WI38 (cell line): ENCODE measurements at regions not wholly inside any gene's neighbourhood (a gene's known extent, or its start where the extent isn't known, plus 50 kb on each side); places are given as distances from the start of the nearest gene placed in this dataset.

Experiments
- H3K4me3 ChIP-seq: 2 replicates; pipeline ENCODE4 v1.5.1; 2011; ENCODE audit warnings: low read depth, mild to moderate bottlenecking, control low read depth, low read length
- CTCF ChIP-seq: IDR thresholded peaks from 2 replicates; pipeline ENCODE4 v1.5.1; 2012; ENCODE audit warnings: low read depth, mild to moderate bottlenecking, control low read depth, low read length

GRCh38 chr2:235141411-235142128 is 189.8 kb downstream of the SH3BP4 start:
- no peak for TF ChIP-seq CTCF
- no peak overlapping the region for H3K4me3 ChIP-seq

- H3K4me3 ChIP-seq, result no peak overlapping the region
- no peak for TF ChIP-seq CTCF
These were observed 190.8 kb downstream of the SH3BP4 start for GRCh38 chr2:235142601-235143000.

GRCh38 chr2:235143789-235144188 is 192.0 kb downstream of the SH3BP4 start:
- no peak for TF ChIP-seq CTCF

GRCh38 chr2:235144291-235144690 is 192.5 kb downstream of the SH3BP4 start:
- H3K4me3 ChIP-seq, result no peak overlapping the region
- no peak for TF ChIP-seq CTCF

More at GRCh38 chr2:235143789-235144188, 192.0 kb downstream of the SH3BP4 start:
- no peak overlapping the region for H3K4me3 ChIP-seq

- TF ChIP-seq CTCF, result no peak
These were observed 194.4 kb downstream of the SH3BP4 start for GRCh38 chr2:235146206-235146605.

GRCh38 chr2:235146871-235147565 is 195.2 kb downstream of the SH3BP4 start:
- no peak overlapping the region for H3K4me3 ChIP-seq
- no peak for TF ChIP-seq CTCF

More at GRCh38 chr2:235146206-235146605, 194.4 kb downstream of the SH3BP4 start:
- no peak overlapping the region for H3K4me3 ChIP-seq
